GM12878 (cell line): ENCODE measurements at regions not wholly inside any gene's neighbourhood (a gene's known extent, or its start where the extent isn't known, plus 50 kb on each side); places are given as distances from the start of the nearest gene placed in this dataset.

ENCODE experiments used
- ATAC-seq: fragments of 200-7000 bp; cut with Tn5 transposase; 3 replicates; pipeline ENCODE4 v1.9.1; 2020; ENCODE audit warnings: mild to moderate bottlenecking, moderate library complexity
- BruUV-seq: library from RNA; stranded (reverse); fragments of 400-500 nt; replicated peaks from 2 replicates; lab custom pipeline; 2021; lab: Mats Ljungman, UMichigan
- CTCF ChIA-PET: fragments of 300-600 bp; sonication (Branson Sonifier 250); formaldehyde crosslinking; extraction: SDS; loops from one replicate; lab custom pipeline; 2021; ENCODE audit warnings: inconsistent platforms; lab: Yijun Ruan, JAX
- POLR2A ChIA-PET: fragments of 350-600 bp; formaldehyde crosslinking; extraction: SDS; loops from one replicate; lab custom pipeline; 2021; ENCODE audit warnings: inconsistent platforms; lab: Charles Lee
- RAD21 ChIA-PET: fragments of 300-600 bp; sonication (Branson Sonifier 250); formaldehyde crosslinking; loops from one replicate; lab custom pipeline; 2023; ENCODE audit warnings: antibody characterized with exemption; ENCODE audit not compliant: unreplicated experiment; lab: Charles Lee
- SMC1A ChIA-PET: fragments of 300-600 bp; sonication (Branson Sonifier 250); formaldehyde crosslinking; loops from one replicate; lab custom pipeline; 2023; ENCODE audit not compliant: unreplicated experiment, uncharacterized antibody; lab: Charles Lee
- DNase-seq: peaks from one replicate; pipeline ENCODE4 v3.0.0-alpha.2; 2011; ENCODE audit warnings: low read depth, low spot score
- FAIRE-seq: peaks from 3 replicates; lab custom pipeline; 2011; peaks lifted over from hg19 to GRCh38; lab: Jason Lieb, UNC
- H2AFZ ChIP-seq: 2 replicates; pipeline ENCODE4 v1.6.0; 2011; ENCODE audit warnings: low read depth, low read length, control low read depth; ENCODE audit not compliant: control insufficient read depth
- H3K27ac ChIP-seq: 2 replicates; pipeline ENCODE4 v1.5.1; 2011; ENCODE audit warnings: control low read depth; ENCODE audit not compliant: control insufficient read depth, insufficient read depth
- H3K27me3 ChIP-seq, 2 experiments: replicated peaks in 1 of 2; 2 replicates each; pipeline versions ENCODE4 v1.6.0 to v1.6.1; 2011; ENCODE audit warnings: low read length in 1 of 2; ENCODE audit not compliant: control insufficient read depth in 2 of 2, insufficient read depth in 2 of 2
- H3K36me3 ChIP-seq, 2 experiments: 2 replicates each; pipeline ENCODE4 v1.5.1; 2011; ENCODE audit warnings: low read length in 1 of 2; ENCODE audit not compliant: control insufficient read depth in 2 of 2, insufficient read depth in 2 of 2
- H3K4me1 ChIP-seq: 2 replicates; pipeline ENCODE4 v1.6.1; 2011; ENCODE audit warnings: mild to moderate bottlenecking, low read length, moderate library complexity, mixed read lengths; ENCODE audit not compliant: control insufficient read depth, insufficient read depth
- H3K4me2 ChIP-seq: 2 replicates; pipeline ENCODE4 v1.6.0; 2011; ENCODE audit warnings: control low read depth; ENCODE audit not compliant: control insufficient read depth, insufficient read depth
- H3K4me3 ChIP-seq: fragments of 200-600 bp; sonication (generic); 2 replicates; pipeline ENCODE4 v1.5.1; 2016
- H3K79me2 ChIP-seq: 2 replicates; pipeline ENCODE4 v1.6.0; 2011; ENCODE audit warnings: low read length; ENCODE audit not compliant: control insufficient read depth, insufficient read depth
- H3K9ac ChIP-seq: 2 replicates; pipeline ENCODE4 v1.8.0; 2011; ENCODE audit warnings: low read length, control low read depth, mixed read lengths; ENCODE audit not compliant: control insufficient read depth, insufficient read depth
- H3K9me3 ChIP-seq: replicated peaks from 3 replicates; pipeline ENCODE4 v1.5.1; 2011; ENCODE audit warnings: mild to moderate bottlenecking, low read length; ENCODE audit not compliant: control insufficient read depth, insufficient read depth
- H4K20me1 ChIP-seq: 2 replicates; pipeline ENCODE4 v1.6.0; 2011; ENCODE audit not compliant: control insufficient read depth, insufficient read depth
- ATF2 ChIP-seq: IDR thresholded peaks from 2 replicates; pipeline ENCODE4 v1.6.1; 2012; ENCODE audit warnings: low read length, inconsistent platforms
- BMI1 ChIP-seq: fragments of 450-650 bp; IDR thresholded peaks from 2 replicates; pipeline ENCODE4 v1.6.1; 2016; ENCODE audit warnings: mild to moderate bottlenecking, moderate library complexity, borderline replicate concordance
- CBX3 ChIP-seq: fragments of 200-600 bp; sonication (generic); IDR thresholded peaks from 2 replicates; pipeline ENCODE4 v1.6.1; 2016; ENCODE audit warnings: low read depth, borderline replicate concordance
- CREB1 ChIP-seq: IDR thresholded peaks from 2 replicates; pipeline ENCODE4 v1.6.1; 2012; ENCODE audit warnings: low read depth, mild to moderate bottlenecking, inconsistent platforms
- CREM ChIP-seq: IDR thresholded peaks from 2 replicates; pipeline ENCODE4 v1.6.1; 2014; ENCODE audit warnings: antibody characterized with exemption, low read depth
- CUX1 ChIP-seq: IDR thresholded peaks from 2 replicates; pipeline ENCODE4 v1.6.1; 2012; ENCODE audit warnings: improper control_type of control experiment, low read depth, low read length; ENCODE audit not compliant: insufficient replicate concordance
- HDAC2 ChIP-seq: fragments of 200-600 bp; sonication (generic); IDR thresholded peaks from 2 replicates; pipeline ENCODE4 v1.6.1; 2017
- KLF5 ChIP-seq: fragments of 450-650 bp; IDR thresholded peaks from 2 replicates; pipeline ENCODE4 v1.6.1; 2014; ENCODE audit warnings: mild to moderate bottlenecking; ENCODE audit not compliant: partially characterized antibody
- NR2C2 ChIP-seq: IDR thresholded peaks from 2 replicates; pipeline ENCODE4 v1.6.1; 2011; ENCODE audit warnings: borderline replicate concordance, low read depth; ENCODE audit not compliant: control insufficient read depth, insufficient read length
- POLR2A ChIP-seq: IDR thresholded peaks from 2 replicates; pipeline ENCODE4 v1.6.1; 2011; ENCODE audit warnings: low read depth, mild to moderate bottlenecking, low read length
- RB1 ChIP-seq: fragments of 450-650 bp; formaldehyde crosslinking; IDR thresholded peaks from 2 replicates; pipeline ENCODE4 v1.6.1; 2017; ENCODE audit warnings: mild to moderate bottlenecking, borderline replicate concordance
- RFX5 ChIP-seq: IDR thresholded peaks from 2 replicates; pipeline ENCODE4 v1.6.1; 2011; ENCODE audit warnings: low read depth, low read length, improper control_type of control experiment
- SIX5 ChIP-seq: IDR thresholded peaks from 2 replicates; pipeline ENCODE4 v1.6.1; 2011; ENCODE audit warnings: mild to moderate bottlenecking, low read depth, low read length, moderate library complexity; ENCODE audit not compliant: severe bottlenecking
- SMARCA5 ChIP-seq: fragments of 450-650 bp; IDR thresholded peaks from 2 replicates; pipeline ENCODE4 v1.6.1; 2017; ENCODE audit warnings: mild to moderate bottlenecking
- YBX1 ChIP-seq: fragments of 450-650 bp; IDR thresholded peaks from 2 replicates; pipeline ENCODE4 v1.6.1; 2016; ENCODE audit warnings: antibody characterized with exemption
- ZNF217 ChIP-seq: fragments of 450-650 bp; IDR thresholded peaks from 2 replicates; pipeline ENCODE4 v1.6.1; 2017; ENCODE audit warnings: antibody characterized with exemption, mild to moderate bottlenecking
- WGBS: methylation state at CpG from one replicate; pipeline ENCODE4 v1.1.6; 2016; ENCODE audit warnings: low lambda C conversion rate; ENCODE audit not compliant: insufficient replicate concordance, insufficient coverage; ENCODE audit errors: missing lambda C conversion rate; 5-methylcytosine and 5-hydroxymethylcytosine counted together
- in situ Hi-C: fragments of 300-500 bp; cut with MboI; formaldehyde crosslinking; loops from 9 replicates; pipeline ENCODE4 v1.14.3; 2018; ENCODE audit warnings: mixed read lengths
- intact Hi-C: fragments of 100-400 bp; cut with micrococcal nuclease; formaldehyde crosslinking; loops from one replicate; pipeline ENCODE4 v1.14.2; 2022; ENCODE audit not compliant: unreplicated experiment

- Histone ChIP-seq H3K9me3 (no peaks in the 10 kb centered on the region), H3K36me3 (no peaks in the 10 kb centered on the region), H3K4me1 (no peaks in the 10 kb centered on the region), H3K27me3 (no peaks in the 10 kb centered on the region), H3K9ac (no peak overlapping the region), H2AFZ (no peak overlapping the region), H3K27ac (no peak overlapping the region), H3K4me3 (no peak overlapping the region), H4K20me1 (no peaks in the 10 kb centered on the region), H3K79me2 (no peaks in the 10 kb centered on the region), H3K4me2 (no peak overlapping the region)
- 34% methylated on average over 13 of the region's 13 CpGs for WGBS
- intact Hi-C loops (no loop called here), in situ Hi-C loops (no loop called here)
- RAD21 ChIA-PET = no interaction called here
- DNase-seq (no peak), FAIRE-seq (no peak), ATAC-seq (no peak)
- BruUV-seq = no TSS peak
- TF ChIP-seq RB1 (no peak), CREM (no peak), HDAC2 (no peak), SIX5 (no peak), BMI1 (no peak), CBX3 (no peak), CREB1 (no peak), SMARCA5 (no peak), RFX5 (no peak)
- POLR2A ChIA-PET = no interaction called here
- CTCF ChIA-PET = interaction anchor here (1.0 kb wide), 1 partner anchor 187 kb away, joined by 3 read pairs; no protein-coding TSS in a partner anchor
- SMC1A ChIA-PET = no interaction called here
These were observed 307.2 kb downstream of the TEX29 start for GRCh38 chr13:111627596-111627995.

- 6% methylated on average over 9 of the region's 11 CpGs for WGBS
- no peak overlapping the region for H3K9ac ChIP-seq
- FAIRE-seq (no peak), ATAC-seq (no peak), DNase-seq (no peak)
- no peak overlapping the region for H3K4me3 ChIP-seq
- no peaks in the 10 kb centered on the region for H3K27me3 ChIP-seq
- SMC1A ChIA-PET = no interaction called here
- no TSS peak for BruUV-seq
- no peaks in the 10 kb centered on the region for H3K36me3 ChIP-seq
- RAD21 ChIA-PET = no interaction called here
- H4K20me1 ChIP-seq = no peaks in the 10 kb centered on the region
- POLR2A ChIA-PET = no interaction called here
- H2AFZ ChIP-seq = no peak overlapping the region
- no peak overlapping the region for H3K4me2 ChIP-seq
- H3K79me2 ChIP-seq = no peaks in the 10 kb centered on the region
- H3K4me1 ChIP-seq = no peaks in the 10 kb centered on the region
- CTCF ChIA-PET = no interaction called here
- in situ Hi-C loops = no loop called here
- no peak overlapping the region for H3K27ac ChIP-seq
- intact Hi-C loops = no loop called here
- no peaks in the 10 kb centered on the region for H3K9me3 ChIP-seq
- TF ChIP-seq ATF2 (no peak), POLR2A (no peak), ZNF217 (no peak), YBX1 (no peak), NR2C2 (no peak), KLF5 (no peak), CUX1 (no peak)
These were observed 308.6 kb downstream of the TEX29 start for GRCh38 chr13:111629016-111629415.
